GM23338 (cell line): ENCODE measurements at regions not wholly inside any gene's neighbourhood (a gene's known extent, or its start where the extent isn't known, plus 50 kb on each side); places are given as distances from the start of the nearest gene placed in this dataset.

ENCODE experiments used
- ATAC-seq: fragments of 200-7000 bp; cut with Tn5 transposase; 3 replicates; pipeline ENCODE4 v1.9.1; 2020
- DNase-seq: peaks from one replicate; pipeline ENCODE4 v3.0.0-alpha.2; 2015; ENCODE audit warnings: low spot score
- H2AFZ ChIP-seq: fragments of 200-600 bp; sonication (generic); 2 replicates; pipeline ENCODE4 v1.8.0; 2016; ENCODE audit warnings: antibody characterized with exemption, mild to moderate bottlenecking, moderate library complexity
- H3F3A ChIP-seq: fragments of 200-600 bp; sonication (generic); replicated peaks from 2 replicates; pipeline ENCODE4 v1.8.0; 2017; ENCODE audit warnings: antibody characterized with exemption, mixed run types, low read depth
- H3K27ac ChIP-seq: fragments of 200-600 bp; sonication (generic); 2 replicates; pipeline ENCODE4 v1.6.1; 2016; ENCODE audit warnings: low read depth
- H3K27me3 ChIP-seq: fragments of 200-600 bp; sonication (generic); 2 replicates; pipeline ENCODE4 v1.8.0; 2016; ENCODE audit warnings: mild to moderate bottlenecking, mixed run types, moderate library complexity; ENCODE audit not compliant: insufficient read depth
- H3K36me3 ChIP-seq: fragments of 200-600 bp; sonication (generic); 2 replicates; pipeline ENCODE4 v1.8.0; 2016; ENCODE audit warnings: mild to moderate bottlenecking; ENCODE audit not compliant: insufficient read depth
- H3K4me1 ChIP-seq: fragments of 200-600 bp; sonication (generic); 2 replicates; pipeline ENCODE4 v1.8.0; 2016; ENCODE audit warnings: mild to moderate bottlenecking, moderate library complexity; ENCODE audit not compliant: insufficient read depth
- H3K4me2 ChIP-seq: fragments of 200-600 bp; sonication (generic); 2 replicates; pipeline ENCODE4 v1.7.1; 2017; ENCODE audit warnings: mixed run types
- H3K4me3 ChIP-seq: fragments of 200-600 bp; sonication (generic); 2 replicates; pipeline ENCODE4 v1.6.1; 2016; ENCODE audit warnings: mixed run types
- H3K79me2 ChIP-seq: fragments of 200-600 bp; sonication (generic); replicated peaks from 2 replicates; pipeline ENCODE4 v1.8.0; 2017; ENCODE audit warnings: mild to moderate bottlenecking; ENCODE audit not compliant: insufficient read depth
- H3K9me2 ChIP-seq: fragments of 200-600 bp; sonication (generic); 2 replicates; pipeline ENCODE4 v1.8.0; 2017; ENCODE audit not compliant: insufficient read depth
- H4K20me1 ChIP-seq: fragments of 200-600 bp; sonication (generic); replicated peaks from 2 replicates; pipeline ENCODE4 v1.8.0; 2017; ENCODE audit warnings: mild to moderate bottlenecking; ENCODE audit not compliant: insufficient read depth
- H3K27ac Mint-ChIP-seq: 2 replicates; pipeline ENCODE4 v1.8.0; 2020; ENCODE audit warnings: inconsistent platforms, mild to moderate bottlenecking, moderate library complexity, mixed read lengths
- H3K27me3 Mint-ChIP-seq: 3 replicates; pipeline ENCODE4 v1.8.0; 2022; ENCODE audit warnings: low read depth, mild to moderate bottlenecking, moderate library complexity, mixed read lengths, inconsistent platforms; ENCODE audit not compliant: insufficient read depth, poor library complexity
- H3K36me3 Mint-ChIP-seq: 3 replicates; pipeline ENCODE4 v1.8.0; 2021; ENCODE audit warnings: low read depth, mild to moderate bottlenecking, inconsistent platforms, moderate library complexity, mixed read lengths
- H3K4me1 Mint-ChIP-seq: 3 replicates; pipeline ENCODE4 v1.8.0; 2020; ENCODE audit warnings: mild to moderate bottlenecking, inconsistent platforms, mixed read lengths
- H3K4me3 Mint-ChIP-seq: 3 replicates; pipeline ENCODE4 v1.8.0; 2021; ENCODE audit warnings: moderate library complexity, mild to moderate bottlenecking, inconsistent platforms, mixed read lengths
- H3K9me3 Mint-ChIP-seq: 3 replicates; pipeline ENCODE4 v1.8.0; 2020; ENCODE audit warnings: moderate library complexity, mild to moderate bottlenecking, inconsistent platforms, mixed read lengths
- ETS1 ChIP-seq: IDR thresholded peaks from 2 replicates; pipeline ENCODE4 v1.6.1; 2016; ENCODE audit warnings: antibody characterized with exemption
- EZH2phosphoT487 ChIP-seq: fragments of 200-600 bp; sonication (generic); IDR thresholded peaks from one replicate; pipeline ENCODE4 v1.8.1; 2018; ENCODE audit warnings: antibody characterized with exemption; ENCODE audit not compliant: unreplicated experiment
- JUNB ChIP-seq: IDR thresholded peaks from one replicate; pipeline ENCODE4 v1.6.1; 2016; ENCODE audit warnings: antibody characterized with exemption; ENCODE audit not compliant: unreplicated experiment
- REST ChIP-seq: IDR thresholded peaks from one replicate; pipeline ENCODE4 v1.6.1; 2018; ENCODE audit warnings: antibody characterized with exemption; ENCODE audit not compliant: unreplicated experiment
- STAT1 ChIP-seq: IDR thresholded peaks from one replicate; pipeline ENCODE4 v1.6.1; 2016; ENCODE audit warnings: antibody characterized with exemption; ENCODE audit not compliant: unreplicated experiment
- ZNF462 ChIP-seq: fragments of 250-450 bp; sonication (Bioruptor Pico); IDR thresholded peaks from 2 replicates; pipeline ENCODE4 v1.5.0; 2020; ENCODE audit warnings: mild to moderate bottlenecking, moderate library complexity
- TF ChIP-seq, protein P1 (sequence below), 2 experiments: fragments of 200-600 bp in 1 of 2; sonication (generic) in 1 of 2; conservative IDR thresholded peaks; 2 replicates each; pipeline versions ENCODE4 v1.5.1 to v1.6.1; 2016 to 2017; ENCODE audit warnings: antibody characterized with exemption in 2 of 2, low read depth in 2 of 2, mild to moderate bottlenecking in 2 of 2, moderate library complexity in 1 of 2

- DNase-seq (no peak), ATAC-seq (no peak)
- Mint-ChIP-seq H3K27ac (no peak overlapping the region), H3K36me3 (no peaks in the 10 kb centered on the region), H3K4me3 (no peak overlapping the region), H3K9me3 (no peaks in the 10 kb centered on the region), H3K4me1 (no peaks in the 10 kb centered on the region), H3K27me3 (no peaks in the 10 kb centered on the region)
- H4K20me1 ChIP-seq = no peaks in the 10 kb centered on the region
- peaks cover 2% of the 10 kb centered on the region for H3K9me2 ChIP-seq
- no peak overlapping the region for H2AFZ ChIP-seq
- H3K36me3 ChIP-seq = no peaks in the 10 kb centered on the region
- H3F3A ChIP-seq = no peaks in the 10 kb centered on the region
- H3K4me3 ChIP-seq = no peak overlapping the region
- no peaks in the 10 kb centered on the region for H3K27me3 ChIP-seq
- TF ChIP-seq, protein P1, sequence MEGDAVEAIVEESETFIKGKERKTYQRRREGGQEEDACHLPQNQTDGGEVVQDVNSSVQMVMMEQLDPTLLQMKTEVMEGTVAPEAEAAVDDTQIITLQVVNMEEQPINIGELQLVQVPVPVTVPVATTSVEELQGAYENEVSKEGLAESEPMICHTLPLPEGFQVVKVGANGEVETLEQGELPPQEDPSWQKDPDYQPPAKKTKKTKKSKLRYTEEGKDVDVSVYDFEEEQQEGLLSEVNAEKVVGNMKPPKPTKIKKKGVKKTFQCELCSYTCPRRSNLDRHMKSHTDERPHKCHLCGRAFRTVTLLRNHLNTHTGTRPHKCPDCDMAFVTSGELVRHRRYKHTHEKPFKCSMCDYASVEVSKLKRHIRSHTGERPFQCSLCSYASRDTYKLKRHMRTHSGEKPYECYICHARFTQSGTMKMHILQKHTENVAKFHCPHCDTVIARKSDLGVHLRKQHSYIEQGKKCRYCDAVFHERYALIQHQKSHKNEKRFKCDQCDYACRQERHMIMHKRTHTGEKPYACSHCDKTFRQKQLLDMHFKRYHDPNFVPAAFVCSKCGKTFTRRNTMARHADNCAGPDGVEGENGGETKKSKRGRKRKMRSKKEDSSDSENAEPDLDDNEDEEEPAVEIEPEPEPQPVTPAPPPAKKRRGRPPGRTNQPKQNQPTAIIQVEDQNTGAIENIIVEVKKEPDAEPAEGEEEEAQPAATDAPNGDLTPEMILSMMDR (conservative IDR thresholded peaks at IDR 0.05; ENCODE audit: low read depth in 2 of 2) = no peak
- TF ChIP-seq EZH2phosphoT487 (no peak), ZNF462 (no peak), REST (no peak), ETS1 (no peak), JUNB (no peak), STAT1 (no peak)
- H3K4me2 ChIP-seq = no peak overlapping the region
- H3K27ac ChIP-seq = no peak overlapping the region
- no peaks in the 10 kb centered on the region for H3K79me2 ChIP-seq
- H3K4me1 ChIP-seq = no peaks in the 10 kb centered on the region
These were observed 119.3 kb upstream of the PROX1 start for GRCh38 chr1:213868482-213868881.
